GM18498 (cell line): ENCODE measurements at regions not wholly inside any gene's neighbourhood (a gene's known extent, or its start where the extent isn't known, plus 50 kb on each side); places are given as distances from the start of the nearest gene placed in this dataset.

Experiments used
- ATAC-seq: cut with Tn5 transposase; IDR thresholded peaks from one replicate; pipeline ENCODE4 v1.9.1; 2021; ENCODE audit warnings: mild to moderate bottlenecking, moderate library complexity; ENCODE audit not compliant: unreplicated experiment

DNA sequence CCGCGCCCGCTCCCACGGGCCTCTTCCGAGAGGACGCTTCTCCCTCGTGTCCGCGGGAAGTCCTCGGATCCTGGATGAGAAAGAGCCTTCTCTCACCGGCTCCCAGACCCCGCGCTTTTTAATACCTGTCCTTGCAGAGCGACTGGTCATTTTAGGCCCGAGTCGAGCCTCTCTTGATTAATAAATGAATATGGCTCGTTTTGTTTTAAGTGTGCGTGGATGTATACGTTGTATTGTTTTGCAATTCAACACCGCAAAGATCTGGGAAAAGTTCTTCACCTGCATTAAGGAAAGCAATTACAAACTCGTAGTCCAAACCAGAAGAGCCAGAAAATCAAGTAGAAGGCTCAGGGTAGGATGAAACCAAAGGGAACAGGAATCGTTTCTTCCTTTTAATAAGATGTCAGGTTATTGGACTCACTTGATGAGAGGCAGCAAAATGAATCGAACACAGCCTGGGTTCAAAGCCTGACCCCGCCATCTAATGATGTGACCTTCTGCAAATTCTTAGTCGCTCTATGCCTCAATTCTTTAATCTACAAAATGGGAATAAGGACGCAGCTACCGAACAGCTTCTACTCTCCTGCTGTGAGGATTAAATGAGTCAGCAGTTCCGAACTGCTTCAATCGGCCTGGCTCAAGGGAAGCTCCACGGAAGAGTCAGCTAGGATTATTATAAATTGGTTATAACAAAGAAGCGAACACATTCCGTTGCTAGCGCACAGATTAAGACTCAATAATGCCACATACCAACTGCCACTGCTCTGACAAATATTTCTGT lies 277.8 kb upstream of the NEBL start:
- ATAC-seq = no peak

DNA sequence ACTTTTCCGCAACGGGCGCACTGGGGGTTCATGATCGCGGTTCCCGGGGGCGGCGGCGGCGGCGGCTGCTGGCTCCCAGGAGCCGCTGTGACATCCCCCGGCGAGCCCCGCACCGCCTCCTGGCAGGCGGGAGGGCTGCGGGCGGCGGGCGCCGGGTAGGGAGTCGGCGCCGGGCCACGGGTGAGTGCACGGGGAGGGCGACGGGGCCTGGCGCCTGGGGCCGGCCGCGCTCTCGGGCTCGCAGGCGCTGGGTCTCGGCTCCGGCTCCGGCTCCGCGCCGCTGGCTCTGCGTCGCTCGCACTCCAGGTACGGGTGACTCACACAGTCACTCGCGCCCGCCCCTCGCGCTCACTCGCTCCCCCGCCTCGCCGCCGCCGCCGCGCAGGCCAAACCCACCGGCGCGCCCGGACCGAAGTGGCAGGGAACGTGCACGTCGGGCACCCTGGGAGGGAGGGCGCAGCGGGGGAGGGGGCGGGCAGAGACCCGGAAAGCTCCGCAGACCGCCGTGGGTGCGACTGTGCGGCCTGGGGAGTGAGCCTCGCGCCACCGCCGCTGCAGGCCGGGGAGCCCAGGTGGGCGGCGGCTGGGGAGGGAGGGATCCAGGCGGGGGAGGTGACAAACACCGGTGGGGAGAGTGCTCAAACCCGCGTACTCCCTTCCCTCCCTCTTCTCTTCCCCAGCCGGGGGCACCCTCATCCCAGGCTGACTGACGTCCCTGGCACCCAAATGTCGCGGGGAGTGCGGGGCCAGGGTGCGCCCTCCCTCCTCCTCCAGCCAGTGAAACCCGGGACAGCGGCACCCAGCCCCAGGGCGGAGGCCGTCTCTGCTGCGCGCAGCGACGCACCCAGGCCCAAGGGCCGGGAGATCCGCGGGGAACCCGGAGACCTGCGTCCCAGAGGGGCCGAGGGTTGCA lies 276.9 kb upstream of the NEBL start:
- ATAC-seq = peak; percentile 58

DNA sequence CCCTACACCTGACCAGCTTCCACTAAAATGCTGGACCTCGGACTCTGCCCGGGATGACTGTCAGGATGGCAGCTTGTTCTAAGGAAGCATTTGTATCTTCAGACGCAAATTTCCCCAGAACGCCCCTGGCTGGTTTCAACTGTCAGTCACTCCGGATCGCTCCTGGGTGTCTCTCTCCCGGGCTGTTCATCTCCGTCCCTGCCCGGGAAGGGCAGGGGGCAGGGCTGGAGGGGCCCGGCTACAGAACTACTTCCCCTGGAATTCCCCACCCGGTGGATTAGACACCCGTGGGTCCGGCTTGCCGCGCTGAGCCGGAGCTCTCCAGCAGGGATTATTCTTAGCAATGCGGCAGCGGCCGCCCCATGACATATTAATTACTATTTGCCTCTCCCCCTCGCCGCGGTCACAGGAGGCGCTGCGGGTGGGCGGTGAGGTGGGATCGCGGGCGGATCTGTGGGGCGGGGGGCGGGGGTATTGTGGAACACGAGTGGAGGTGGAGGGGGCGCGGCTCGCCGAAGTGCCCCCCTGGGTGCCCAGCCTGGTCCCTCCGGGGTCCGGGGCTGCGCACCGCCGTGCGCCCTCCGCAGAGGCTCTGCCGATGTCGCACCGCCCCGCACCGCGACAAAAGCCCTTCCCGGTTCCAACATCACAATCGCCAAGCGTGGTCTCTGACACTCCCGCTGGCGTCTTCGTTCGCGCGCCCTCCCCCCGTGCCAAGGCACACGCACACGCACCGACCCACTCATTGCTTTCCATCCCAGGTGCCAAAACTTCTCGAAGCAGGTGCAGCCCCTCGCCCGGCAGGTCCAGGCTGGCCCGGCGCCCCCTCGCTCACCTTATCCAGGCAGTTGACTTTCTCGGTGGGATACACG lies 276.1 kb upstream of the NEBL start:
- no peak for ATAC-seq

DNA sequence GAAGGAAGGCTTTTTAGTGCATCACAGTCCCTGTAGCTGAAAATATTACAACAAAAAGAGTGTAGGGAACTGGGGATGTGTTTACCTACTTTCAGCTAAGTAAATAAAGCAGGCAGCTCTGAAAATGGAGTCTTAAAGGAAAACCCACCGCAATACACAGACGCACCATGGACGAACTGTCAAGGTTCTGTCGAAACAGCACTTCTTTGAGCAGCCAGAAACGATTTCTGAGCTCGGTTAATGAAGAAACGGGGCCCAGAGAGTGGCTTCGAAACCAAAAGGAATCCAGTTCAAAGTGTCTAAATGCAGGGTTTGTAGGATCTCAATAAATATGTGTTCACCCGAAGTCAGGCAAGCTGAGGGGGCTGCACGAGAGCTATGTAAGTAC lies 275.4 kb upstream of the NEBL start:
- ATAC-seq = no peak

DNA sequence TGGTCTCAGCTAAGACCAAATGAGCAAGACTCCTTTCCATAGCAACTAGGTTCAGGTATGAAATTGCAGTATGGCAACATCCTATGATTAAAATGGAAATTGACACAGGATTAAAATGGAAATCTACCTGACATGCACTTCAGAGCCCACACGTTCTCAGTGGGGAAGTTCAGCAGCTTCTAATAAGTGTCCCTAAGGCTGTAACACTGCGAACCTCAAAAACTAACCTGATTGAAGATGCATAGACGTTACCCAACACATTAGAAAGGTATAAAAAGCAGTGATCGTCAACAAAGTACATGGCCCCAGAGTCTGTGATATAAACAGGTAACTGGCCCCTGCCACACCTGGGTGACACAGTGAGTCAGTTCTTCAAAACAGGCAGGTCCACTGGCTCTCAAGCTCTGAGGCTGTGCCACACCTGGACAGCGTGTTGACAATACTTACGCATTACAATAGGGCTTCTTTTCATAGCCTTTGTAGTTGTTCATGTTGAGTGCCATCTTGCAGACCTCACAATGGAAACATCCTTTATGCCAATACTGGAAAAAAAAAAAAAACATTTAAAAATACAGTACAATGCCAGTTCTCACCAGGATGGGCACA lies 274.9 kb upstream of the NEBL start:
- ATAC-seq = no peak

DNA sequence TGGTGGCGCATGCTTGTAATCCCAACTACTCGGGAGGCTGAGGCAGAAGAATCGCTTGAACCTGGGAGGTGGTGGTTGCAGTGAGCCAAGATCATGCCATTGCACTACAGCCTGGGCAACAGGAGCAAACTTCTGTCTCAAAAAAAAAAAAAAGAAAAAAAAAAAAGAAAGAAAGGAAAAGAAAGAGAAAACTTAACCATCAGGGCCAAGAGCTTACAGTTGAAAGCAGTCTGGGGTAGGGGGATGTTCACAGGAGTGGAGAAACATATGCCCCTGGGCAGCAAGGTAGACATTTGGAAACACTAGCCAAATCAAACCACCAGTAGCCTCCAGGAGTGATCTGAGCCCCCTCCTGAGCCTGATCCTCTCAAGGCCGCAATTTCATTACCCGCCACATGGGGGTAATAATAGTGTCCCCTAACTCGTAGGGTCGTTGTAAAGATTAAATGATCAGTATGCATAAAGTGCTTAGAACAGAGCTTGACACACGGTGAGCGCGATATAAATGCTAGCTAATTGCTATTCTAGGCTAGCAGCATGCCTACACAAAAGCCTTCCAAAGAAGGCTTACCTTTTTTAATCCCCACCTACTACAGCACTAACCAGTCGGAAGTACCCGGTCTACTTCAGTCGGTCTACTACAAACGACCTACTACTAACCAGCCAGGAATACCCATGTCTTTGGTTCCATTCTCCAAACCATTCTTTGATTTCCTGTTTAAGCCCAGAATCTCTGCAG lies 274.3 kb upstream of the NEBL start:
- ATAC-seq = no peak

DNA sequence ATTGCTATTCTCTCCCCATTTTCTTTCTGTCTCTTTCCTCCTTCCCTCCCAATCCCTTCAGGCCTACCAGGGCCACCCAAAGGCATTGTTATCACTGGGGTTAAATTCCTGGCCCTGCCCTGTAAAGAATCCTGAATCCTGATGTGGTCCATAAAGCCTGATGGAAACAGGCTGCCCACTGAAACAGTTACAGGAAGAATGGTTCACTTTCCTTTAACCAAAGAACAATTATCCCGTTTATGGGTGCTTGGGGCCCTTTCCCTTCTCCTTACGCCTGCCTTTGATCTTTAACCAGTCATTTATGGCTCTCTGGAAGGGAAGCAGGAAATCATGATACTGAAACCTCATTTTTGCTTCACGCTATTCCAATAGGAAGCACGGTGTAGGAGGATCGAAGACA lies 273.1 kb upstream of the NEBL start:
- no peak for ATAC-seq

DNA sequence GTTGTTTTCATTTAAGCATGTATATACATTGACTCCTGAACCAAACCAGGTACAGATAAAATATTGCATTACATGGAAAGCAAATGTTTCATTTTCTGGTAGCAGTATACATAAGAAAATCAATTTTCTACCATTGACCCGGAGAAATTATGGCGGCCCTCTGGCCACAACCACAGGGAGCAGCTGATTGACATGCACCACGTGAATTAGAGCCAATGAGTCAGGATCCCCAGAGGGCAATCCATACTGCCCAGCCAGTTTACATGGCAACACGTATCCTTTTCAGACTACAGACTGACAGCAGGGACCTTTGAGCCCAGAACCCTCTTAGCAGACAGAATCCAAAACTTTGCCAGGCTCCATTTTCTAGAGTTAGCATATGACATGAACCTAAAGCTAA lies 272.2 kb upstream of the NEBL start:
- no peak for ATAC-seq

DNA sequence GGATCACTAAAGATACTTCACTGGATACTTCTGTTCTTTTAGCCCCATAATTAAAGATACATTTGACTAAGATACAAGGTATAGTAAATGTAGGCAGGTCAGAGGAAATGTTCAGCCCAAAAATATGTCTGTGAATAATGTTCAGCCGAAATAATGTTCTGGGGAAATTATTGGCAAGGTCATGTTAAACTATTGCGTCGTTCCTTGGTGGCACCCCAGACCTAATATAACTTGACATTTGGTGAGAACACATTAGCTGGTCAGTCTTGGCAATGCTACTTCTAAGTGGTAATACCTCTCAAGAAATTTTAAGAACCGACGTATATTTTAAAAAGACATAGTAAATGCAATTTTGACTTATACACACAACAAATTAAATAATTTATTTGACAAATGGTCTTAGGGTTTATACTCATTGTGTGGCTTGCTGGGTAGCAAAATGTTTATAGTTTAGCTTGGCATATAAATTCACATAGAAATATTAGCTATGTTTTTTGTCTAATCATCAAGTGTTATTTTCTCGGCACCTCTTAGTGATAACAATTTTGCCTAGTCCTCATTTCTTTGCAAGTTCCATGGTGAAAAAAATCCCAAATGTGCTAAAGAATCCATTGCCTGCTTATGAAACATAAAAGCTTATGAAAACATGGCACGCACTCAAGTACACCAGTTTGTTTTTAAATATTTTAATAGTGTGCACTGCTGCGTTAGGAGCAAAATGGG lies 270.3 kb upstream of the NEBL start:
- ATAC-seq = no peak

DNA sequence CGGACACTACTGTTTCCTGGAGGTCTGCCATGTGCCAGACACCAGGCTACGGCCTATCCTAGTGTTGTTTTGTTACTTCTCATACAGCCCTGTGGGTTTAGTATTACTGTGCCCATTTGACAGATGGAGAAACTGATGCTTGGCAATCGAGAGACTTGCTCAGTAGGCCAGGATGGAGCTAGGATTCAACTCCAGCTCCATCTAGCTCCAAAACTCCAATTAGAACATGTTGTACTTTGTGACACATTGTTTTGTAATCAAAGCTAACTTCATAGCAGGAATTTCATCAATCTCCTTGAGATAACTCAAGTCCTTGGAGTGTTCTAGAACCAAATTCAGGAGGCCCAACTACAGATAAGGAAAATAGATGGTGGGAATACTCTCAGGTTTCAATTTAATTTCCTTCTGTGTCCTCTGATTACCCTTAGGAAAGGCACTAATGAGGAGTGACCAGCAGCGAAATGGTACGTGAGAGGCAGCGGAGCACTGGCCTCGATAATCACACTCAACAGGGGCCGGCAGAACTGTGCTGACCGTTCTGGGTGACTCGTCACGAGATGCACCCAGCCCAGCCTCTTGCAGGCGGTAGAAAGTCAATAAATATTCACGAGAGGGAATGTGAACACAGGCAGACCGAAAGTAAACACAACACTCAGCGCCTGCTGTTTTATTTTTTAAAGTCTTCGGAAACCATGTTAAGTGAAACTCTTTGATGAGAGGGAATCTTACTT lies 269.6 kb upstream of the NEBL start:
- no peak for ATAC-seq

DNA sequence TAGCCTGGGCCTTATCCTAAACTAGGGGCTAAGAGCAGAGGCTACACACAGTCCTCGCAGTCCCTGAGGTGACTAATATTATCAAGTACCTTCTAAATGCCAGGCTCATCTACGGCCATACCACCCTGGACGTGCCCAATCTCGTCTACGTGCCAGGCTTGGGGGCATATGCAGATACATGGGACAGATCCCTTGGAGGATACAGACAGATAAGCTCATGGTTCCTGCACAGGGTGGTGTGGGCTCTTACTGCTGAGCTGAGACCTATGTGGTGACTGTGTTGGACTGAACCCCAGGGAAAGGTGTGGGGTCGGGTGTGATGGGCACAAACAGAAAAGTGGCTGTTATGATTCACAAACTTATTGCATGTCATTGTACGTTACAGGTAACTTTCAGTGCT lies 268.4 kb upstream of the NEBL start:
- ATAC-seq = no peak

DNA sequence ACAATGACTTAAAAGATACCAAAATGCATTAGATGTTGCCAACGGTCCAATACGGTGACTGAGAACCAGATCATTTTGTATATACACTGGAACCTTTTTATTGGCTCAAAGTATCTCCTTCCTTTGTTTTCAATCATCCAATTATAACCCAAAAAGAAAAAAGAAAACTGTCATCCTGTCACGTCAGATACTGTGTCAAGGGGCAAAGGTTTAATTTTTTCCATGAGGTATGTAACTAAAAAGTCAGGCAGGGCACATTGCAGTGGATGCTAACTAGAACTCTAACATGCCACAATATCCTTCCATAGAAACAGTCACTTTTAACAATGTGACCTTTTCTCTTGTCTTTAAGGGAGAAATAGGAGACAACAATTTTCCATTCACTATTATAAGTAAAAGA lies 267.6 kb upstream of the NEBL start:
- ATAC-seq = no peak

DNA sequence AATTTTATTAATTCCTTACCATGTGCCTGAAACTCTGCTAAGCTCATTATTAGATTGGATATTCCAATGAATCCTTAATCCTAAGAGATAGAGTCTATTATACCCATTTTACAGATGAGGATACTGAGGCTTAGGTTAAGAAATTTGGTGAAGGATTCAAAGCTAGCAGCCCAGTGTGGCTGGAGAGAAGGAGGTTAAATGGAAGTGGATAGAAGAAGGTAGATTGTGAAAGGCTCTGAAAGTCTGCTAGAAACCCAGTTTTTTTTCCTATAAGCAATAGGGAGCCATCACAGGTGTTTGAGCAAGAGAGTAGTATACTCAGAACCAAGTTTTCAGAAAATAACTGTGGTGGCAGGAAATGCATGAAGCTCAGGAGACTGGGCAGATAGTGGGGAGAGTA lies 265.8 kb upstream of the NEBL start:
- ATAC-seq = no peak

DNA sequence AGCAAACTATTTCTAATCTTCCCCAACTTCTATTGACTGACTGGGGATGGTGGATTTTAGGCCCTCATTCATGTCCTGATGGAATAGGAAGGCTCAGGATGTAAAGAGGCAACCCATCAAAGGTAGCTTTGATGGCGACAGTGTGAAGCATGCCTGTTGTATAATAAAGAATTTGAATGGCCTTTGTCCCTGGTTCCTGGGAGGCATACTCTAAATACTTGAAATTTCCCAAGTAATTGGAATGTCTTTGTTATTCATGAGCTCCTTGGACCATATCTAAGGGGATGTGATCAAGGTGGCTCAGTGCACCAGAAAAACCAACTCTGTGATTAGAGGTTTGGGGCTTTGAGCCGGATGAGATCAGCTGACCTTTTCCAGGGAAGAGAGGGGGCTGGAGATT lies 264.5 kb upstream of the NEBL start:
- ATAC-seq = no peak

DNA sequence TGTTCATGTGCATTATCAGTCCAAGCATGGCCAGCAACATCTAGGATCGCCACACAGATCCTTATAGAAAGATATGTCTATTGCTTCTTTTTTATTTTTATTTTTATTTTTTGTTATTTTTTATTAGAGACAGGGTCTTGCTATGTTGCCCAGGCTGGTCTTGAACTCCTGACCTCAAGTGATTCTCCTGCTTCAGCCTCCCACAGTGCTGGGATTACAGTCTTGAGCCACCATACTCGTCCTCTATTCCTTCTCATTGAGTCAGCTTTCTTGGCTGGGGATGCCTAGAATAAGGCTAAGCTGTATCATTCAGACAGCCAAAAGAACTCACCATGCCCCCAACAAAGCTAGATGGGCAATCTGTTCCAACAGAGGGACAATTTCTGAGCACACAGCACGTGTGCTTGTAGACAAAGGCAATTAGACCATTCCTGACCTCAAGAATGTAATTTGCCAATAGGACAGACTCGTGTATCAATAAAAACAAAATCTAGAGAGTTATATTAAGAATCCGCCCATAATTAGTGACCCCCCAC lies 264.0 kb upstream of the NEBL start:
- no peak for ATAC-seq

DNA sequence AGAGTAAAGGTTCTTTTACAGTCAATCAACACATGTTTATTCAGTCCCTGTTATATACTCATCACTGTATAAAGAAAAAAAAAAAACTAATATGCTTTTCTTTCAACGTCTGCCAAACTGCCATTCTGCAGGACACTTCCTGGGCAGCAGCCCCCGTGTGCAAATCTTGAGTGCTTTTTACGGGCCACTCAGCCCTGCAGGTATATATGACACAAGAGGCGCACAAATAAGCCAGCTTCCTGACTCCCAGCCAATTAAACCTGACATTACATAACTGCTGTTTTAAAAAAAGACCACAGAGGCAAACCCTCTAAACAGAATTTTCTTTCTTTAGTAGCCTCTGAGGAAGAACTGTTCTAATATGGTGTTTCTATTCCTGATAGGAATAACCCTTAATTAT lies 263.0 kb upstream of the NEBL start:
- no peak for ATAC-seq

DNA sequence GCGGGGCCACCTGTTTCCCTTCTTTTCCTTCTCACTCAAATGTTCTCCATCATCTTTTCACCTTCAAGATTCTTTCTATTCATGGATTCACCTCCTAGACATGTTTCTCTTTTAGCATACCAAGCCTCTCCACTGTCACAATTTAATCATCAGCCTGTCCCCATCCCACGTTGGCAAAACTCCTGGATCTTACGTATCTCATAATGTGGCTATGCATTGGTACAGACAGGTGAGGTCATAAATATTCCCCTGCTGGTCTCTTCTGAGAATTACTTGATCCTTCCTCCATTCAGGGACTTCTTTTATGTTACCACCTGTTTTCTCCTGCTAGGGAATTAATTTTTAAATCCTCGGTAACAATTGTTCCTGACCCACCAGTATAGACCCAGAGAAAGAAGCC lies 262.6 kb upstream of the NEBL start:
- no peak for ATAC-seq

DNA sequence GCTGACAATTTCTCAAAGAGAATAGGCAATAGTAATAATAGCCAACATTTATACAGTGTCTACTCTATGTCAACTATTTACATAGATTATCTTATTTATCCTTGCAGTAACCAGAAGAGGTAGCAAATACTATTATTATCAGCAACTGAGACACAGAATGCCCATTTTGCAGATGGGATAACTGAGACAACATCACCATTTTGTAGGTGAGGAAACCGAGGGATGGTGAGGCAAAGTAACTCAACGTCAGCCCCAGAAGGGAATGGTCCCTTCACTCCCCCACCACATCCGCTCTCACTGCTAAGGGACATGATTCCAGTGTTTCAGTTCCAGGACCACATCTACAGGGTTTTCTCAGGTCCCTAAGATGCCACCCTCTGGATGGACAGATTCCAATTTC lies 261.2 kb upstream of the NEBL start:
- ATAC-seq = no peak

DNA sequence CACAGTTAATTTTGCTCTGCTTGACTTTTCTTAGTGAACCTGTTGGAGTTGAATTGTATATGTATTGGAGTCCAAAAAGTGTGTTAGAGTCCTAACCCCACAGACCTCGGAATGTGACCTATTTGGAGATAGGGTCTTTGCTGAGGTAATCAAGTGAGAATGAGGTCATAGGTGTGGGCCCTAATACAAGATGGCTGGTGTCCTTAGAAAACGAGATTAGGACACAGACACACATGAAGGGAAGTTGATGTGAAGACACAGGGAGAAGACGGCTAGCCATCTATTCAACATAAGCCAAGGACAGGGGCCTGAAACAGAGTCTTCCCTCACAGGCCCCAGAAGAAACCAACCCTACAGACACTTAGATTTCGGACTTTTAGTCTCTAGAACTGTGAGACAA lies 260.6 kb upstream of the NEBL start:
- ATAC-seq = no peak
